Trophoblast cell (in vitro differentiated cells and primary cell): ENCODE measurements at regions not wholly inside any gene's neighbourhood (a gene's known extent, or its start where the extent isn't known, plus 50 kb on each side); places are given as distances from the start of the nearest gene placed in this dataset.
"Not testable (repeated sequence)": the region's sequence is repeated elsewhere in the genome, so short reads cannot be mapped to it uniquely, and the experiment has no call there.

Source experiments
- DNase-seq, 2 donors: peaks; one replicate each; pipeline ENCODE4 v3.0.0-alpha.2; 2016
- H2AFZ ChIP-seq: 2 replicates; pipeline ENCODE4 v1.6.1; 2013; ENCODE audit warnings: low read length, moderate library complexity, mild to moderate bottlenecking; ENCODE audit not compliant: insufficient read depth, poor library complexity
- H2AK5ac ChIP-seq: 2 replicates; pipeline ENCODE4 v1.6.1; 2013; ENCODE audit warnings: mild to moderate bottlenecking, low read length
- H2BK120ac ChIP-seq: 2 replicates; pipeline ENCODE4 v1.6.1; 2013; ENCODE audit warnings: low read length, mild to moderate bottlenecking, moderate library complexity; ENCODE audit not compliant: insufficient read depth, poor library complexity
- H2BK12ac ChIP-seq: 2 replicates; pipeline ENCODE4 v1.6.1; 2013; ENCODE audit warnings: mild to moderate bottlenecking, low read length, moderate library complexity
- H2BK5ac ChIP-seq: 2 replicates; pipeline ENCODE4 v1.6.1; 2013; ENCODE audit warnings: low read length, low read depth, moderate library complexity, mild to moderate bottlenecking; ENCODE audit not compliant: poor library complexity
- H3K14ac ChIP-seq: 2 replicates; pipeline ENCODE4 v1.6.1; 2013; ENCODE audit warnings: mild to moderate bottlenecking, low read length
- H3K18ac ChIP-seq: 2 replicates; pipeline ENCODE4 v1.6.1; 2013; ENCODE audit warnings: mild to moderate bottlenecking, low read length
- H3K23ac ChIP-seq: 2 replicates; pipeline ENCODE4 v1.6.1; 2013; ENCODE audit warnings: low read length
- H3K27ac ChIP-seq: 2 replicates; pipeline ENCODE4 v1.5.1; 2013; ENCODE audit warnings: low read depth, mild to moderate bottlenecking, inconsistent platforms, low read length, moderate library complexity
- H3K27me3 ChIP-seq: 2 replicates; pipeline ENCODE4 v1.6.1; 2013; ENCODE audit warnings: inconsistent platforms, mild to moderate bottlenecking, low read length, moderate library complexity; ENCODE audit not compliant: insufficient read depth
- H3K36me3 ChIP-seq, 2 experiments: 1 replicate in 1 of 2; 2 replicates in 1 of 2; pipeline ENCODE4 v1.6.1; 2013; ENCODE audit warnings: low read length in 2 of 2, mild to moderate bottlenecking in 2 of 2, moderate library complexity in 1 of 2; ENCODE audit not compliant: insufficient read depth in 2 of 2, control insufficient read depth in 1 of 2
- H3K4ac ChIP-seq: 2 replicates; pipeline ENCODE4 v1.6.1; 2013; ENCODE audit warnings: low read depth, mild to moderate bottlenecking, low read length, moderate library complexity
- H3K4me1 ChIP-seq, 2 experiments: 1 replicate in 1 of 2; 2 replicates in 1 of 2; pipeline ENCODE4 v1.6.1; 2013; ENCODE audit warnings: low read length in 2 of 2, mild to moderate bottlenecking in 2 of 2, moderate library complexity in 1 of 2; ENCODE audit not compliant: insufficient read depth in 2 of 2, control insufficient read depth in 1 of 2
- H3K4me2 ChIP-seq: 2 replicates; pipeline ENCODE4 v1.6.1; 2013; ENCODE audit warnings: inconsistent platforms, mild to moderate bottlenecking, low read length, moderate library complexity
- H3K4me3 ChIP-seq: 2 replicates; pipeline ENCODE4 v1.5.1; 2013; ENCODE audit warnings: mild to moderate bottlenecking, low read depth, low read length, inconsistent platforms
- H3K79me1 ChIP-seq: one replicate; pipeline ENCODE4 v1.6.1; 2013; ENCODE audit warnings: low read length
- H3K79me2 ChIP-seq: 2 replicates; pipeline ENCODE4 v1.6.1; 2013; ENCODE audit warnings: low read length, mild to moderate bottlenecking; ENCODE audit not compliant: control insufficient read depth, insufficient read depth, poor library complexity
- H3K9ac ChIP-seq: 2 replicates; pipeline ENCODE4 v1.6.1; 2013; ENCODE audit warnings: mild to moderate bottlenecking, low read length
- H3K9me3 ChIP-seq: 2 replicates; pipeline ENCODE4 v1.6.1; 2013; ENCODE audit warnings: low read depth, mild to moderate bottlenecking, control low read depth, inconsistent platforms, low read length; ENCODE audit not compliant: insufficient read depth
- H4K12ac ChIP-seq: 2 replicates; pipeline ENCODE4 v1.6.1; 2013; ENCODE audit warnings: low read depth, mild to moderate bottlenecking, low read length, moderate library complexity
- H4K8ac ChIP-seq: 2 replicates; pipeline ENCODE4 v1.6.1; 2013; ENCODE audit warnings: low read depth, mild to moderate bottlenecking, low read length, moderate library complexity
- H4K91ac ChIP-seq: one replicate; pipeline ENCODE4 v1.6.1; 2013; ENCODE audit warnings: low read depth, mild to moderate bottlenecking, low read length, moderate library complexity
- WGBS: extraction: QIAGEN DNeasy Blood & Tissue Kit; methylation state at CpG from one replicate; pipeline ENCODE4 v1.1.7; 2013; ENCODE audit warnings: missing lambda C conversion rate; ENCODE audit not compliant: insufficient read length, insufficient coverage; ENCODE audit errors: extremely low coverage; 5-methylcytosine and 5-hydroxymethylcytosine counted together

DNA sequence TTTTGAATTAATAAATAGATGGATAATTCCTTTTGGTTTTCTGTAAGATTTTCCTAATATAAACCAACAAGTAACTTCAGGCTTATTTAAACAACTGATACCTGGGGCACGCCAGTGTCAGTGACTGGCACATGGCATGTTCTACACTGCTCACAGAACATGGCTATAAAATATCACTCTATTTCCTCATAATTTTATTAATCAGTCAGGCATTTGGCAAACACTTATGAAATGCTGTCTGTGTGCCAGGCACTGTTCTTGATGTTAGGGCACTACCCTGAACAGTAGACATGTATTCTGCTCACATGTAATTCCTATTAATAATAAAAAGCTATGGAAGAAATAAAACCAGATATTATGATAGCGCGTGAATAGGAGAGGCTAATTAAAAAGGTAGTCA lies 661.0 kb downstream of the DTWD2 start:
- no peak overlapping the region for H3K4me2 ChIP-seq
- no peak overlapping the region for H2BK120ac ChIP-seq
- H3K79me2 ChIP-seq = no peaks in the 10 kb centered on the region
- H3K18ac ChIP-seq = no peak overlapping the region
- no peak overlapping the region for H2AK5ac ChIP-seq
- no peak overlapping the region for H2BK12ac ChIP-seq
- no peak overlapping the region for H3K9ac ChIP-seq
- H3K79me1 ChIP-seq = no peaks in the 10 kb centered on the region
- DNase-seq = no peak
- no peak overlapping the region for H3K14ac ChIP-seq
- H3K9me3 ChIP-seq = peaks cover 3% of the 10 kb centered on the region
- H3K4me1 ChIP-seq = no peaks in the 10 kb centered on the region
- no peak overlapping the region for H3K4ac ChIP-seq
- H2AFZ ChIP-seq = no peak overlapping the region
- no peaks in the 10 kb centered on the region for H3K27me3 ChIP-seq
- H3K27ac ChIP-seq = no peak overlapping the region
- H4K8ac ChIP-seq = no peak overlapping the region
- H4K12ac ChIP-seq = no peak overlapping the region
- H3K4me3 ChIP-seq = no peak overlapping the region
- no peaks in the 10 kb centered on the region for H3K36me3 ChIP-seq
- no peak overlapping the region for H3K23ac ChIP-seq
- no peak overlapping the region for H2BK5ac ChIP-seq
- H4K91ac ChIP-seq = no peak overlapping the region
- WGBS = no CpG with 5 or more reads among the region's 3 CpGs

DNA sequence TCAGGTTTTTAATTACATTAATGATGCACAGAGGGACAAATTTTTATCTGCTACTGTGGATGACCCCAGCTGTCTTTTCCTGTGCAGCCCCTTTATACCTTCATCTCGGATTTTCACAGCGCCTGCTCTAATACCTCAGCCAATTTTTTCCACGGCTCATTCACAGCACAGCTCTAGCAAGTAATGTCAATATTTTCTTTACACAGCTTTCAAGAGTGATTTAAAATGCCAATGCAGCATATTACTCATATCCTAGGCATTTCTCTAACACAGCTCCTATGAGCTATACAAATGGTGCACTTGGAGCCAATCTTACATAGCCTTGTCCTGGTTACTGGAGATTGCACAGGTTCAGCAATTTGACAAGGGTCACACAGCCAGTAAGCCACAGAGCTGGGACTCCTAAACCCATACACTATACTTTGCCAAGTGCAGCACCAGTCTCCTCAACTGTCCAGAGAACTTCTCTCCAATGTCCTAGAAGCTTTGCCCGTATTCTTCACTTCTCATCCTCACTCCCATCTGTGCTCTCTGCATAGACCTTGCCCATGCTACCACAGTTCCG lies 661.8 kb downstream of the DTWD2 start:
- no peak overlapping the region for H2AK5ac ChIP-seq
- H3K23ac ChIP-seq = no peak overlapping the region
- no peak overlapping the region for H2BK12ac ChIP-seq
- H3K4me1 ChIP-seq = no peaks in the 10 kb centered on the region
- no peak overlapping the region for H3K27ac ChIP-seq
- peak in 1 of 2 donors; percentile 29 for DNase-seq
- no peak overlapping the region for H3K4me3 ChIP-seq
- no peak overlapping the region for H4K91ac ChIP-seq
- H3K79me2 ChIP-seq = no peaks in the 10 kb centered on the region
- no peak overlapping the region for H2BK120ac ChIP-seq
- H3K36me3 ChIP-seq = no peaks in the 10 kb centered on the region
- no peak overlapping the region for H4K8ac ChIP-seq
- H3K9ac ChIP-seq = no peak overlapping the region
- no CpG with 5 or more reads among the region's 5 CpGs for WGBS
- no peak overlapping the region for H2AFZ ChIP-seq
- H3K4me2 ChIP-seq = no peak overlapping the region
- H3K18ac ChIP-seq = no peak overlapping the region
- no peaks in the 10 kb centered on the region for H3K27me3 ChIP-seq
- H3K9me3 ChIP-seq = peaks cover 6% of the 10 kb centered on the region
- H3K14ac ChIP-seq = no peak overlapping the region
- H3K4ac ChIP-seq = no peak overlapping the region
- no peak overlapping the region for H4K12ac ChIP-seq
- H2BK5ac ChIP-seq = no peak overlapping the region
- H3K79me1 ChIP-seq = no peaks in the 10 kb centered on the region

DNA sequence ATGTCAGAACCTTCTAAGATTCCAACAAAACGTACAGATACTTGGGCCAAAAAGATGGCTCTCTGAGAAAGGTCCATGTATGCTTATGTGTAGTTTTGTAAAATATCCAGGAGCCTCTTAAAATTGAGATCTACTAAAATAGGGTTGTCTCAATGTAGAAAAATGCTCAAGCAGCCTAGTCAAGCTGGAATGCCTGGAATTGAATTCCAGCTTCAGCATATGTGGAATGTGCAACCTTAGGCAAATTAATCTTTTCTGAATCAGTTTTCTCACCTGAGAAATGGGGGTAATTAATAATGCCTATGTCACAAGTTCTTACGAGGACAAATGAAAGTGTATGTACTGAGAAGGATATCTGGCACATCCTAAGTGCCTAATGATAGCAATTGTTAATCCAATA lies 662.4 kb downstream of the DTWD2 start:
- no peaks in the 10 kb centered on the region for H3K27me3 ChIP-seq
- no peak overlapping the region for H2AFZ ChIP-seq
- no peak overlapping the region for H2AK5ac ChIP-seq
- no peaks in the 10 kb centered on the region for H3K79me2 ChIP-seq
- no peak overlapping the region for H3K4me3 ChIP-seq
- no peak overlapping the region for H3K4ac ChIP-seq
- H3K23ac ChIP-seq = no peak overlapping the region
- peak; percentile 25 to 68 for DNase-seq
- H4K8ac ChIP-seq = no peak overlapping the region
- H3K4me1 ChIP-seq = no peaks in the 10 kb centered on the region
- H2BK5ac ChIP-seq = no peak overlapping the region
- no peak overlapping the region for H3K27ac ChIP-seq
- no peak overlapping the region for H3K4me2 ChIP-seq
- H2BK12ac ChIP-seq = no peak overlapping the region
- WGBS = no CpG with 5 or more reads among the region's 2 CpGs
- no peaks in the 10 kb centered on the region for H3K79me1 ChIP-seq
- H3K18ac ChIP-seq = no peak overlapping the region
- H3K9ac ChIP-seq = no peak overlapping the region
- no peak overlapping the region for H2BK120ac ChIP-seq
- no peaks in the 10 kb centered on the region for H3K36me3 ChIP-seq
- no peak overlapping the region for H4K12ac ChIP-seq
- no peak overlapping the region for H3K14ac ChIP-seq
- no peak overlapping the region for H4K91ac ChIP-seq
- H3K9me3 ChIP-seq = peaks cover 6% of the 10 kb centered on the region

DNA sequence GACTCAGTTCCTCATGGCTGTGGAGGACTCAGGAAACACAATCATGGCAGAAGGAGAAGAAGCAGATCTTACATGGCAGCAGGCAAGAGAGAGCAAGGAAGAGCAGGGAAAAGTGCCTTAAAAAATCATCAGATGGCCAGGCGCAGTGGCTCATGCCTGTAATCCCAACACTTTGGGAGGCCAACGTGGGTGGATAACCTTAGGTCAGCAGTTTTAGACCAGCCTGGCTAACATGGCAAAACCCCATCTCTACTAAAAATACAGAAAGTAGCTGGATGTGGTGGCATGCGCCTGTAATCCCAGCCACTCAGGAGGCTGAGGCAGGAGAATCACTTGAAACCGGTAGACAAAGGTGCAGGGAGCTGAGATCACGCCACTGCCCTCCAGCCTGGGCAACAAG lies 664.6 kb downstream of the DTWD2 start:
- H3K79me1 ChIP-seq, H3K18ac ChIP-seq, H2AFZ ChIP-seq, H3K4me2 ChIP-seq, H3K27me3 ChIP-seq, H3K4ac ChIP-seq, H2BK12ac ChIP-seq, H3K23ac ChIP-seq, H2BK5ac ChIP-seq, DNase-seq, H2AK5ac ChIP-seq, H3K36me3 ChIP-seq, H2BK120ac ChIP-seq, H3K14ac ChIP-seq, H4K8ac ChIP-seq, H3K79me2 ChIP-seq, H3K9ac ChIP-seq, H3K27ac ChIP-seq, H4K12ac ChIP-seq, H3K4me1 ChIP-seq, H4K91ac ChIP-seq, H3K9me3 ChIP-seq, H3K4me3 ChIP-seq: not testable (repeated sequence)
- no CpG with 5 or more reads among the region's 5 CpGs for WGBS
